GM19455 (cell line): ENCODE measurements at regions not wholly inside any gene's neighbourhood (a gene's known extent, or its start where the extent isn't known, plus 50 kb on each side); places are given as distances from the start of the nearest gene placed in this dataset.

Experiments used
- ATAC-seq: cut with Tn5 transposase; IDR thresholded peaks from one replicate; pipeline ENCODE4 v1.9.1; 2021; ENCODE audit not compliant: unreplicated experiment

GRCh38 chr2:145360129-145360790 lies 840.3 kb upstream of the ZEB2 start:
- no peak for ATAC-seq

GRCh38 chr2:145359561-145359960 lies 839.6 kb upstream of the ZEB2 start:
- no peak for ATAC-seq

- ATAC-seq = no peak
Measured at GRCh38 chr2:145356056-145356455, 836.1 kb upstream of the ZEB2 start.

- no peak for ATAC-seq
Measured at GRCh38 chr2:145352484-145352883, 832.6 kb upstream of the ZEB2 start.

GRCh38 chr2:145351864-145352425 lies 832.0 kb upstream of the ZEB2 start:
- no peak for ATAC-seq

GRCh38 chr2:145350011-145350410 lies 830.1 kb upstream of the ZEB2 start:
- no peak for ATAC-seq

GRCh38 chr2:145344076-145344724 lies 824.3 kb upstream of the ZEB2 start:
- ATAC-seq = no peak

GRCh38 chr2:145343287-145343686 lies 823.4 kb upstream of the ZEB2 start:
- ATAC-seq = no peak

GRCh38 chr2:145341536-145341935 lies 821.6 kb upstream of the ZEB2 start:
- no peak for ATAC-seq

- ATAC-seq = no peak
Measured at GRCh38 chr2:145339646-145340045, 819.7 kb upstream of the ZEB2 start.

GRCh38 chr2:145332210-145332898 lies 812.4 kb upstream of the ZEB2 start:
- no peak for ATAC-seq

GRCh38 chr2:145329971-145330370 lies 810.1 kb upstream of the ZEB2 start:
- no peak for ATAC-seq

GRCh38 chr2:145325485-145325884 lies 805.6 kb upstream of the ZEB2 start:
- no peak for ATAC-seq

- no peak for ATAC-seq
Measured at GRCh38 chr2:145324748-145325147, 804.8 kb upstream of the ZEB2 start.

GRCh38 chr2:145323512-145323911 lies 803.6 kb upstream of the ZEB2 start:
- ATAC-seq = no peak

GRCh38 chr2:145321344-145321743 lies 801.4 kb upstream of the ZEB2 start:
- no peak for ATAC-seq

- ATAC-seq = no peak
Measured at GRCh38 chr2:145316496-145316895, 796.6 kb upstream of the ZEB2 start.

- no peak for ATAC-seq
Measured at GRCh38 chr2:145315053-145315452, 795.1 kb upstream of the ZEB2 start.

- no peak for ATAC-seq
Measured at GRCh38 chr2:145314119-145314633, 794.3 kb upstream of the ZEB2 start.

- no peak for ATAC-seq
Measured at GRCh38 chr2:145305889-145306288, 786.0 kb upstream of the ZEB2 start.

- ATAC-seq = no peak
Measured at GRCh38 chr2:145304501-145304900, 784.6 kb upstream of the ZEB2 start.

GRCh38 chr2:145303536-145303935 lies 783.6 kb upstream of the ZEB2 start:
- ATAC-seq = no peak
